Midbrain (tissue), 1 donor: ENCODE measurements at regions not wholly inside any gene's neighbourhood (a gene's known extent, or its start where the extent isn't known, plus 50 kb on each side); places are given as distances from the start of the nearest gene placed in this dataset.
"Not testable (repeated sequence)": the region's sequence is repeated elsewhere in the genome, so short reads cannot be mapped to it uniquely, and the experiment has no call there.

Source experiments
- DNase-seq: peaks from one replicate; lab custom pipeline; 2025; lab: John Stamatoyannopoulos, UW

DNA sequence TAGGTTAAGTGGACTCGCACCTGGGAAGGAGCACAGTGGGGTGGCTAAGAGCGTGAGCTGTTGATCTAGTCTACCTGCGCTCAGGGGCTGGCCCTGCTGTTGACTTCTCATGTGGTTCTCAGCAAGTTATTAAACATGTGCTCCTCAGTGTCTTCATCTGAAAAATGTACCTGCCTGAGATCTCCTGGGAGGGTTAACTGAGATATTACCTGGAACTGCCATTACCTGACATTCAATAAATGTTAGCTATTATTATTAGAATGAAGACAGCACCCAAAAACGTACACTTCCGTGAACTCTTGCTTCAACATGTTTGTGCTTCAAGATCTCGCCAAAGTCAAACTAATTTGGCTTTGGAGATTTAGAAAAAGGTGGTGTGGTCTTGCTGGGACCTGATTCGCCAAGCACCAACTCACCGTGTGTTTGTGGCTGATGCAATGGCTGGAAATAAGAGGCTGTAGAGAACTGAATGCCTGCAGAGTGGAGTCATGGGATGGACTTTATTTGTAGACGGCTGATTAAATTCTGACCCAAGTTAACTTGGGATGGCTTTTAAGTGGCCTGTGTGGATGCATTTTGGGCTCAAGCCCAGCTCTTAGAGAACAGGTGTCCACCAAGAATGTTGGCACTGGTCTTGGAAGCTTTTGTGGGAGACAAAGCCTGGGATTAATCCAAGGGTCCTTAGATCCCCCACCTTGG, 692.9 kb downstream of the QKI start:
- DNase-seq, result no peak

DNA sequence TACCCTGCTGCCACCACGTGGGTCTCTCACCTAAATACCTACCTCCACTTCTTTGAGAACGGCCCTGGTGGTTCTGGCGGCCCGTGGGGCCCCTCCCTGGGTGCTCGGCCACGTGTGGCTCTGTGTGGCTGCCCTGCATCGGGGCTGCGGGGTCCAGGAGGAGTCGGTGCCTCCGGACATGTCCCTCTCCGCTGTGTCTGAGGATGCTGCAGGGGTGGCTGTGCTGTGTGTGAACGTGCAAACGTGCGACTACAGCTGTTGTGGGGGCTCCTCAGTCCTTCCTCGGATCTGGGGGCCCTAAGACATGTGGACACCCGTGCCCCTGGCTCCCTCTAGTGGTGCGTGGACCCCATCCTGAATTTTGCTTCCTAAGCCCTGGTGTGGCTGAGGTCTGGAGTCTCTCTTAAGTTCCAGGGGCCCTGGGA, 691.8 kb downstream of the QKI start:
- DNase-seq, result peak; percentile 26

DNA sequence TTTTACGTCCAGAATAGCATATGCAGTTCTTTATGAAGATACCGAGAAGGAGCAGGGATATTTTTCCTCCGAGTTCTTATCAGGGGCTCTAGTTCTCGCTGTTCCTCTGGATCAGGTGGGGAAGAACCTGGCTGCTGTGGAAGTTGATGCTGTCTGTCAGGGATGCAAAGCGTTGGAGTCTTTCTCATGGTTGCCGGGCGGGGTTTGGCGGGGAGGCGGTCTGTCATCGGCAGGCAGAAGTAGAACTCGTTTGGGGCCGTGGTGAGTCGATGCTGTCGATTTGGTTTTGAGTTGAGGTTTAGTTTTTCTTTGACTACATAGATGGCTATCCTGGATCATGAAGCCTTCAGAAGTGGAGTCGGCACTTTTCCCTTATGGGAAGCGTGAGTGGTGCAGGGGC, 691.2 kb downstream of the QKI start:
- no peak for DNase-seq

DNA sequence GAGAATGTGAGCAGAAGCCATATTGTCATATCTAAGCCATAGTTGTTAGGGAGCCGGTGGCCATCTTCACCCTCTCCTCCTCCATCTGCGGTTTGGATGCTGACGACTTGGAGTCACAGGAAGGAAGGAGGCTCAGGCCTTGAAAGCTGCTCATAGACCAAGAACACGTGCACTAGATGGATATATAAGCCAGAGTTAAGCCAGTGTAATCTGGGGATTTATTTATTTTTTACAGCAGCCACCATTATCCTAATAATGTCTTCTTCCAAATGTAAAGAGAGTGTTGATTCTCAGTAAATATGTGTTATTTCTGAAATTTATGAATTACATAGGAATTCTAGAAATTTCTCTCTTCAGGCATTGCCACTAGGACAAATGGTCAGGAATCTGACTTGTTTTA, 689.9 kb downstream of the QKI start:
- no peak for DNase-seq

DNA sequence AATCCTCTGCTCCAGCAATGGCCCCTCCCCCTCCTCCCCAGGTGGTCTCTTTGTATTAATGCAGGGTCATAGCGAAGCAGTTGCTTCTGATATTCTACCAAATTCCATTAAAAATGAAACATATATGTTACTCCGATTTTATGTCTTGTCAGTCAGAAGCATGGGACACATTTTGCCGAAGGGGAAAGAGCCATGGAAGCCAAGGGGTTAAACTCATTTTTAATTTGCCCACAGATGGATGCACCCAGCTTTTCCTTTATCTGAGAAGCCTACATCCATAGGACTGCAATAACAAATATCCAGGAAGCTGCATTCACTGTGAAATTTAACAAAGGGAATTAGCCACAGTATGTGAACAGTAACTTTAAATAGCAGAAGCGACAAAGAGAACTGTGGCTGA, 688.2 kb downstream of the QKI start:
- DNase-seq, result no peak

DNA sequence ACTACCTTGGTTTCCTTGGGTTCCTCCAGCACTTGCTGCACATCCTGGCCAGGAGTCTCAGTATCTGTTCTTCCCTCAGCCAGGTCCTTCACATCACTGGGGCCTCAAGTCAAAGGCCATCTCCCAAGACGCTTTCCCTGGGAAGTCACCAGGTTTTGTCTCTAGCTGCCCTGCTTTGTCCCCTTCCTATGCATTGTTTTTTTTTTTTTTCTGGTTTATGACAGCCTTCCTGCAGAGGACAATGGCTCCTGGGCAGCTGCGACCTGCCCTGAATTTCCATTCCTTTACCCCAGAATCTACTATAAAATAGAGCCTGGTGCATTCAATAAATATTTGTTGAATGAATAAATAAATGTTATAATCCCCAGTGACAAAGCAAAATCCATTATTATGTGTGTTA, 687.3 kb downstream of the QKI start:
- no peak for DNase-seq

DNA sequence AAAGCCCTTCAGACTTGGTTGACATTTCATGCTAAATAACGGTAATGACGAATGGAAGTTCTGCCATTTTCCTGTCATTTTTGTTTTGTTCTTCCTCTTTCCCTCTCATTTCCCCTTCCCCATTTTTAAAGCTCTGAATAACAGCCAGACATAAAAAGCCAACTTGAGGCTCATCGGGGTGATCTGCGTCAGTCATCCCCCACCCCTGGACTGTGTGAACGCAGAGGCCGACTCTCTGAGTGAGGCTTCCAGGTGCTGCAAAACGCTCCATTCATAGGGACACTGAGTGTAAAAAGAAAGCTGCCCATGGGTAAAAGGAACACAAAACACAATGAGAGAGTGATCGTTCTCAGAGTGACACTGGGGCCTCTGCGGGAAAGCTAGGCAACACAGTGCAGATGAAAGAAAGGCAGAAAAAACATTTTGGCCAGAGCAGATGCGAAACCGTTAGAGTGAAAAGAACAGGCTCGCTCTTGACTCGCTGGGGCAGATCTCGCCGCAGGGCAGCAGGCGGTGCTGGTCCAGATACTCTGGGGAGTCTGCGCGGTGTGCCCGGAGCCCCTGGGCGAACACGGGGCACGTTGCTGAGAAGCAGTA, 684.8 kb downstream of the QKI start:
- DNase-seq, result peak; percentile 48

DNA sequence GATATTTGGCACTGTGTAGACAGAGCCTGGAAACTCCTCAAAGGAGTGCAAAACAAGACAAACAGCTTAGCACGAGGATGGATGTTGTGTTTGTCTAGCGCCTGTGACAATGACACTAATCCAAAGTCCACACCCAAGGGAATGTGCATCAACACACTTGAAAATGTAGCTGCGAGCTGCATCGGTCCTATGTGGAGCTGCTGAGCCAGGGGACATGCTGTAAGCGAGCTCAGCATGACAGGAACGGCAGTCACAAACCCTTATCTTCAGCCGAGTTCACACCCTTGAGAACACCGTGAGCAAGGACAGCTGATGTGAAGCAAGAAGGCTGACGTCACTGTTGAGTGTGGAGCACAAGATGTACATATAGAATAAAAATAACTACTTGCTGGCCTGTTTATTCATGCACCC, 684.3 kb downstream of the QKI start:
- no peak for DNase-seq

DNA sequence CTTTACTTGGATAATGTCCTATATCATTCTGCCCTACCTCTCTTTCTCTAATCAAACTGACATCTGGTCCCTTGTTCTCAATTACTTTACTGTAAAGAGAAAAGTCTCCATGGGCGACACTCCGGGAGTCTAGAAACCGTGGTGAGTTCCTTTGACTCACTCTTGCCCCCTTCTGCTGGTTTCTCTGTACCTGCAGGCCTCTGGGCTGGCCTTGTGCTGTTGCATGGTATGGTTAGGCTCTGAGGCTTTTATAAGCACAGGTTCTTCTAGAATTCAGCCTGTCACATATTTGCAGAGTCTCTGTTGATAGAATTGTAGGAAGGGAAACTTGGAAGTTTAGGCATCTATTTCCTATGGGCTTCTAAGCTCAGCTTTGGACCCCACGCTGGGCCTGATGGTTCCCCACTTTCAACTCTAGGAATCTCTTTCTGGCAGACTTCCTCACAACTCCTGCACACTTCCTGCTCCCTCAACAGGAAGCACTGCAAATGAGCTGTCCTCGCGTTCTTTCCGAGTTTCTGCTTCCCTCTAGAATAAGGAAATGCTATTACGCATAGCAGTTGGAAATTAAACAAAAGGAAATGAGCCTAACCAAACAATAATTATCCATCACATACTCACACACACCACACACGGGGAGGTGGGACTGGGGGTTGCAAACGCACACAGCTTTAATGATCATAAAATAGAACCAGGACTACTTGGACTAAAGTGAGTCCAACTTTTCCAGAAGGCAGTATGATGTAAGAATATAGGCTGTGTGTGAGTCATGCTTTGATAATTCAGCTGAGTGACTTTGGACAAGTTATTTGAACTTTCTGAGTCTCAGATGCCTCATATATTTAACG, 683.3 kb downstream of the QKI start:
- DNase-seq, result no peak

DNA sequence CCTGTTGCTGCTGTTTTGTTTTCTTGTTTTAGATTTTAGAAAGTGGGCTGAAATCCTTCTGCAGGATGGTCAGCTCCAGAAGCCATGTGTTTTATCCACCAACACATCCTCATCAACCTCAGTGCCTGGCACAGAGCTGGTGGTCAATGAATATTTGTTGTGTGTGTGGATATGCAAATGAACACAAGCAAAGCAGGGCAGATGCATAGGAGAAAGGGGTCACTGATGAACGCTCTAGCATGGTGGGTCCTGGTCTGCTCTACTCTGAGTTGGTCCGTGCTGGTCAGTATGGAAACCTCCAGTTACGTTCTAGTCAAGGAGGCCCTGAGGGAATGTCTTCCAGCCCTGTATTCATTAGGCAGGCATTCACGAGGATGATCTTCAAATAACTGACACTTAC, 682.5 kb downstream of the QKI start:
- DNase-seq, result no peak

DNA sequence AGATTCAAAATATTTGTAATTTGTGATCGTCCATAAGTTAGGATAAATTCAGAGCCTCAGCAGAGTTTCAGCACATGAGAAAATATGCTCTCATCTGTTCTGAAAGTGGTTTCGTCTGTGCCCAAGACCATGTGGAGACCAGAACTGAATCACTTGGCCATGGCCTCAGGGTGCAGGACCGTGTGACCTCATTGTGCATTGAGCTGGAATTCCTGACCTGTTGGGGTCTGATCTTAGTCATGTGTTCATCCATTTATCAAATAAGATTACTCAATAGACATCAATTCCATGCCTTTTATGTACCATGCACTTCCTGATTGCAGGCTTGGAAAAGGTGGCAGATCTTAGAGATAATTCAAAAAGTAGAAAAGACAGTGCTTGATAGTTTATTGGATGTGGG, 680.5 kb downstream of the QKI start:
- no peak for DNase-seq

DNA sequence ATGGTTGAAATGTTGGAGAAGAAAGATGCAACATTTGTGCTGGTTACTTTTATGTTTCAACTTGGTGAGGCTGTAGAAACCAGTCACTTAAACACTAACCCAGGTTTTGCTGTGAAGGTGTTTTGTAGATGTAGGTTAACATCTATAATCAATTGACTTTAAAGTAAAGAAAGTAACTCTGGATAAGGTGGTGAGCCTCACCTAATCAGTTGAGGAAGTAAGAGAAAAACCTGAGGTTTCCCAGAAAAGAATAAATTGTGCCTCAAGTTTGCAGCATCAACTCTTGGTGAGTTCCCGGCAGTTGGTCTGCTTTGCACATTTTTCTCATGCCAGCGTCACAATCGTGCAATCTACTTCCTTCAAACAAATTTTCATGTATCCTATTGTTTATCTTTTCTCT, 673.4 kb downstream of the QKI start:
- no peak for DNase-seq

DNA sequence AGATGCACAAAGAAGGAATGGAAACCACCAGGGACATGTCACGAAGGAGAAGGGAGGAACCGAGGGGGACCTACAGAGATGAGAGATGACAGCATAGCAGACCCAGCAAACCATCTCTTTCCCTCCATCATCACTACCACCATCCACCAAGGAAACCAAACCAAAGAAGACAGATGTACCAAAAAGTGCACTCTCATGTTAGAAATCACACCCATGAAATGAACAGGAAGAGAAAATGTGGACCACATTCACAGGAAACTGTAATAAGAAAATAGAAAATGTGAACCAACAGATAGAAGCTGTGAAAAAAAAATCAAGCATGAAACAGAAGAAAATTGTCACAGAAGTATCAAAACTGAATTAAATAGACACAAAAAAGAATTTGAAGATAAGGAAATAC, 672.7 kb downstream of the QKI start:
- no peak for DNase-seq

DNA sequence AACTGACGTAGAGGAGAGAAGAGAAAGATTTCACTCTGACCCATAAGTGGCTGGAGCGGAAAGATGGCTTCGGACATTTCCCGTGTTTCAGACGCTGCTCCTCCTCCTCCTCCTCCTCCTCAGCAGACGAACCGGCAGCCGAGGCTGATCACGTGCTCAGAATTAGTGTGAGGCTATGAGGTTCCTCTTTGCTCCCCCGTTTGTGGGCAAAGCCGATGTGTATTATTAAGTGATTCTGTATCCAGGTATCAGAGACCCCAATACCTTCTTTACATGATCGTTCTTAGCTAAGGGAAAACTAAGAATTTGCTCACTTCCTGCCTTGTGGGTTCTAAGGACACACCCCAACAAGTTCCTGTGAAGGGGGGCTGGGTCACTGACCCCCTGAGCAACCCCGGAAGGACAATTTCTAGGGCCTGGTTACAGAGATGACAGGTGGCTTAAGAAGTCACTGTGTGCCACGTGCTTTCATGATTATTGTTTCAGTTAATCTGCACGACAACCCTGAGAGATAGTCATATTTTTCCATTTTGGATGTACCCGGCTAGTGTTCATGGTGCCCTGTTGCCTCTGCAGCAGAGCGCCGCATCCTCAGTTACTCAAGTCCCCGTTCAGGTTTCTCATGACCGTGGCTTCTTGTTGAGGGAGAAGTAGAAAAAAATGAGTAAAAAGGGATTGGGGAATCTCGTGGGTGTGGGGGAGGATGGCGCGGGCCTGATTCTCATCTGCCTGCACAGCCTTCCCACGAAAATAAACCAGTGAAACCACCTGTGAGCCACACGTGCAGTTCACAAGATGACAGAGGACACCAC, 671.8 kb downstream of the QKI start:
- no peak for DNase-seq

DNA sequence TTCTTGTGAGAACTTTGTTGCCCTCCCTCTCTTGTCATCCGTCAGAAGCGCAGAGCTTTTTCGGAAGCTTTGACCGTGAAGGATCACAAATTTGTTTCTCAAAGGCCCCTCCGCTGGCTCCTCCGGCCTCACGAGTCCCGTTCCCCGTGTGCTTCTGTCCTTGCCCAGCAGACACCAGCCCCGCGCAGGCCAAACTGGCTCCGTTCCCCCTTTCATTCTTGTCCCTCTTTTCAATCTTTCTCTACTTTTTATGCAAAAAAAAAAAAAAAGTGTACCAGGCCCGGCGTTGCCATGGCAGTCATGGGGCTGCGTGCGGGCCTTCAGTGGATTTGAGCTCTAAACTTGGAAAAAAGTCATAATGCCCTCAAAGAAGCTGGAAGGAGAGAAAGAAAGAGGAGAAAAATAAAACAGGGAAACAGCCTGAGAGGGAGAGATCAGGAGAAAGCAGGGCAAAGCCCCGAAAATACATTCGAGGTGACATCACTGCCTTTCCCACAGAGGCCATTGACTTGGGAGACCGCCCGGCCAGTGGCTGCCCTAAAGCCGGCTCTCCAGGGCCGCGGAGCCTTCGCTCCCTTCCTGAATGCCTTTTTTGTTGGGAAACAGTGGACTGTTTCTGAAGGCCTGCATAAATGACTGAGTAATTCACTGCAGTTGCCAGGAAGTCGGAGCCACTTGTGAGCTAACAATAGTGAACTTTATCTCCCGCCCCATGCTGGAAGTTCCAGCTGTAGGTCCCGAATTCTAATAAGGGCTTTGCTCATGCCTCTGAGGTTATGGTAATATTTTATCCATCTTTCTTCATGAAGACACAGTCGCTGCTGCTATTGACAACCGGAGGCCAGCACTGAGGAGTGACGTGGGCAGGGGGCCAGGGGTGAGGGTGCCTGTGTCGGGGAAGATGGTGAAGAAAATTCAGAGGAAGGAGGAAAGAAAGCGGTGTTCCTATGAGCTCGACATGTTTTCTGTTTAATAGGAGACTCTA, 670.9 kb downstream of the QKI start:
- peak; percentile 95 for DNase-seq

DNA sequence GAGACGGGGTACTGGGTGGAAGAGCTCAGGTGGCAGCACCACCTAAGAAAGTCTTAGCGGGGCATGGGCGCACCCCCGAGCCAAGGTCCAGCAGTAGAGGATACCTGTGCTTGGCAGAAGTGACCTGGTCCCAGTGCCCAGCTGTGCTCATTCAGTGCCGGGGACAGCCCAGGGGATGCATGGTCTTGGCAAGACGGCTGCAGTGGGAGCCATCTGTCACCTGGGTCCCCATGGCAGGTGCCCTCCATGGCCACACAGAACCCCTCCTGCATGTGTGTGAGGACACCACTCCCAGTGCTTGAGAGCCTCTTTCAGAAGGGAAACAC, 664.7 kb downstream of the QKI start:
- no peak for DNase-seq

DNA sequence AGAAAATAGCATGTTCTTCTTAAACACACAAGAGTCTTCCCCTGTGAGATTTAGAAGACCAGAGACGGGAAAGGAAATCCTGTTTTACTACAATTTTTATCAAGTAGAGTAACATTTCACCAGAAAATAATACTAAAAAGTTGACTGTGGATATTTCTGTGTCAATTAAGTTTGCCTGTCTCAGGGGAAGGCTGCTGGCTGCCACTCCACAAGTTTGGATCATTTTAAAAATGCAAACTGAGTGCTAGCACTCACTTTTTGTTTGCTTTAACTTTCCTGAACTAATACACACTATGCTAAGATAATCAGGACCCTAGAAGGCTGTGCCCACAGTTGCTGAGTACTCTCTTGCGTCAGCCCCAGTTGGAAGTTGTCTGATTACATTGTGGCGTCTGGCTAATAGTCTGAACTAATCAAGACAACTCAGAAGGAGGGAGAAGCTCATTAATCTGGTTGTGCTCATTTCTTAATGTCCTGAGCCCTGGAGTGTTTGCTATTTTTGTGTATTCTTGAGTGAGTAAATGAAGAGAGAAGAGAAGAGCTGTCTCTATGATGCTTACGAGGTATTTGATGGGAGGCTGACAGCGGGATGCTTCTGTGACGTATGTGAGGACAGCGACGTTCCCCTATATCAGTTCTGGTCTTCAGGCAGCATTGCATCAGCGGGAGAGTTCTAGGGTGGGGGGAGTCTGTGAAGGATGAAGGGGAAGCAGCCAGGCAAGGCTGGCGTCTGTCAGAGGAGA, 664.2 kb downstream of the QKI start:
- DNase-seq, result no peak

DNA sequence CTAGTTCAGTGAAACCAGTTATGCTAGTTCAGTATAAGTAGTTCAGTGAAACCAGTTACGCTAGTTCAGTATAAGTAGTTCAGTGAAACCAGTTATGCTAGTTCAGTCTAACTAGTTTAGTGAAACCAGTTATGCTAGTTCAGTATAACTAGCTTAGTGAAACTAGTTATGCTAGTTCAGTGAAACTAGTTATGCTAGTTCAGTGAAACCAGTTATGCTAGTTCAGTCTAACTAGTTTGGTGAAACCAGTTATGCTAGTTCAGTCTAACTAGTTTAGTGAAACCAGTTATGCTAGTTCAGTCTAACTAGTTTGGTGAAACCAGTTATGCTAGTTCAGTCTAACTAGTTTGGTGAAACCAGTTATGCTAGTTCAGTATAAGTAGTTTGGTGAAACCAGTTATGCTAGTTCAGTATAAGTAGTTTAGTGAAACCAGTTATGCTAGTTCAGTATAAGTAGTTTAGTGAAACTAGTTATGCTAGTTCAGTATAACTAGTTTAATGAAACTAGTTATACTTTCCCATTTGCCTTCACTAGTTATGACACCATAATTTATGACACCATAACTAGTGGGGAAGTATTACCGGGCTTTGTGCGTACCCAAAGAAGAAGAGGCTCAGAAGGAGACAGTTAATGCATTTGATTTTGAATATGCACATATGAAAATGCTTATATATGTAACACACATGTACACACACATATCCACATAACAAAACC, 662.5 kb downstream of the QKI start:
- not testable (repeated sequence) for DNase-seq

DNA sequence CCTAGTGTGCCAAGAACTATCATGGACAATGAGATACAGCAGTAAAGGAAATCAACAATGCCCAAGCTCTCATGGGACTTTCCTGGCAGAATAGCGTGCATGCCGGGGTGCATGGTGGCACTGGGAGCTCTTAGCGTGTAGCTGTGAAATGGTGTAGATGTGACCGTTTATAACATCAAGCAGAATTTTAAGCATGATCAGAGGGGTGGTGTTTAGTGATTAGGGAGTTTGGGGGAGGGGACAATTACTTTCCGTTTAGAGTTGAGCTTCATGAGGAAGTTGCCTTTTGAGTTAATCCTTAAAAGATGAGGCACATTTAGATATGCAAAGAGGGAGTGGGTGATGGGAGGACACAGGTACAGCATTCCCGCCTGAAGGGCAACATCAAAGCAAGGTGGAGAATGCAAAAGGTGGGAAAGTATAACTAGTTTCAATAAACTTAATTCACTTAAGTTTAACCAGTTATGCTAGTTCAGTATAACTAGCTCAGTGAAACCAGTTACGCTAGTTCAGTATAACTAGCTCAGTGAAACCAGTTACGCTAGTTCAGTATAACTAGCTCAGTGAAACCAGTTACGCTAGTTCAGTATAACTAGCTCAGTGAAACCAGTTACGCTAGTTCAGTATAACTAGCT, 661.6 kb downstream of the QKI start:
- no peak for DNase-seq
